Loucy (cell line): ENCODE measurements at regions not wholly inside any gene's neighbourhood (a gene's known extent, or its start where the extent isn't known, plus 50 kb on each side); places are given as distances from the start of the nearest gene placed in this dataset.

Experiments used
- H2AFZ ChIP-seq: fragments of 200-600 bp; sonication (generic); 2 replicates; pipeline ENCODE4 v1.6.0; 2016; ENCODE audit warnings: antibody characterized with exemption, mild to moderate bottlenecking, low read length, moderate library complexity
- H3F3A ChIP-seq: fragments of 200-600 bp; 2 replicates; pipeline ENCODE4 v1.6.0; 2016; ENCODE audit warnings: antibody characterized with exemption, low read depth, mild to moderate bottlenecking
- H3K27me3 ChIP-seq: fragments of 200-600 bp; sonication (generic); 2 replicates; pipeline ENCODE4 v1.6.1; 2014; ENCODE audit warnings: low read length, mild to moderate bottlenecking; ENCODE audit not compliant: insufficient read depth, poor library complexity, severe bottlenecking
- H3K36me3 ChIP-seq: fragments of 200-600 bp; sonication (generic); 2 replicates; pipeline ENCODE4 v1.6.1; 2016; ENCODE audit warnings: low read length; ENCODE audit not compliant: insufficient read depth
- H3K4me1 ChIP-seq: fragments of 200-600 bp; sonication (generic); 2 replicates; pipeline ENCODE4 v1.5.1; 2014; ENCODE audit warnings: low read length, mild to moderate bottlenecking; ENCODE audit not compliant: insufficient read depth, poor library complexity, severe bottlenecking
- H3K4me2 ChIP-seq: fragments of 200-600 bp; sonication (generic); 2 replicates; pipeline ENCODE4 v1.6.0; 2014; ENCODE audit warnings: antibody characterized with exemption, low read length, low read depth, mild to moderate bottlenecking; ENCODE audit not compliant: poor library complexity, severe bottlenecking
- H3K4me3 ChIP-seq: fragments of 200-600 bp; sonication (generic); 2 replicates; pipeline ENCODE4 v1.5.1; 2014; ENCODE audit warnings: low read length, mild to moderate bottlenecking, mixed read lengths; ENCODE audit not compliant: poor library complexity, severe bottlenecking
- H3K79me2 ChIP-seq: fragments of 200-600 bp; sonication (generic); 2 replicates; pipeline ENCODE4 v1.6.1; 2014; ENCODE audit warnings: low read length; ENCODE audit not compliant: insufficient read depth
- H3K9ac ChIP-seq: fragments of 200-600 bp; sonication (generic); 2 replicates; pipeline ENCODE4 v1.6.0; 2014; ENCODE audit warnings: mild to moderate bottlenecking, low read depth, low read length, moderate library complexity; ENCODE audit not compliant: poor library complexity, severe bottlenecking
- H3K9me2 ChIP-seq: fragments of 200-600 bp; sonication (generic); replicated peaks from 2 replicates; pipeline ENCODE4 v1.6.1; 2016; ENCODE audit warnings: low read depth, low read length, mixed read lengths
- H3K9me3 ChIP-seq: fragments of 200-600 bp; sonication (generic); 2 replicates; pipeline ENCODE4 v1.6.1; 2014; ENCODE audit warnings: mild to moderate bottlenecking, antibody characterized with exemption, low read length, low read depth; ENCODE audit not compliant: insufficient read depth
- H4K20me1 ChIP-seq: fragments of 200-600 bp; sonication (generic); 2 replicates; pipeline ENCODE4 v1.6.0; 2014; ENCODE audit warnings: antibody characterized with exemption, low read length, mild to moderate bottlenecking; ENCODE audit not compliant: insufficient read depth, poor library complexity, severe bottlenecking
- EZH2phosphoT487 ChIP-seq: fragments of 200-600 bp; IDR thresholded peaks from 2 replicates; pipeline ENCODE4 v1.6.1; 2018; ENCODE audit warnings: antibody characterized with exemption, mild to moderate bottlenecking, moderate library complexity, borderline replicate concordance
- TF ChIP-seq, protein P1 (sequence below): fragments of 200-600 bp; sonication (generic); conservative IDR thresholded peaks from 2 replicates; pipeline ENCODE4 v1.5.1; 2014; ENCODE audit warnings: mild to moderate bottlenecking, antibody characterized with exemption, low read length

DNA sequence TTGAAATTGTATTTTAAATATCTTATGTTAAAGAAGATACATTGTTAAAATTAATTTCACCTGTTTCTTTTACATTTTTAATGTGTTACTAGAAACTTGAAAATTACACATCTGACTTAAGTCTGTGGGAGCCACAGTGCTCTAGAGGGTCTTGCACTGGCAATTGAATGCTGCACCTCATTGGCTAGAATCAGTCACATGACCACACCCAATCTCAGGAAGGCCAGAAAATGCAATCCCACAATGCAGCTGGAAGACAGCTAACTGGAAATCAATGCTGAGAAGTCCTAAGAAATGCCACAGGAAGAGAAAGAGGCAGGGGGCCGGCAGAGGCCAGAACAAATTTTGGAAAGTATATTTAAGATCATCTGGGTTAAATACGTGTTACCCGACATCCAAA is 189.2 kb upstream of the POU3F3 start:
- Histone ChIP-seq H3K9me2 (no peaks in the 10 kb centered on the region), H3K27me3 (no peaks in the 10 kb centered on the region), H3K9ac (no peak overlapping the region), H3K36me3 (no peaks in the 10 kb centered on the region), H3K4me1 (peaks cover 6% of the 10 kb centered on the region), H3K9me3 (no peaks in the 10 kb centered on the region), H3K4me3 (no peak overlapping the region), H3F3A (0 out of 2 replicates have a peak, but pooled peaks cover 2% of the 10 kb centered on the region), H4K20me1 (no peaks in the 10 kb centered on the region), H3K79me2 (no peaks in the 10 kb centered on the region), H2AFZ (no peak overlapping the region), H3K4me2 (no peak overlapping the region)
- TF ChIP-seq, protein P1, sequence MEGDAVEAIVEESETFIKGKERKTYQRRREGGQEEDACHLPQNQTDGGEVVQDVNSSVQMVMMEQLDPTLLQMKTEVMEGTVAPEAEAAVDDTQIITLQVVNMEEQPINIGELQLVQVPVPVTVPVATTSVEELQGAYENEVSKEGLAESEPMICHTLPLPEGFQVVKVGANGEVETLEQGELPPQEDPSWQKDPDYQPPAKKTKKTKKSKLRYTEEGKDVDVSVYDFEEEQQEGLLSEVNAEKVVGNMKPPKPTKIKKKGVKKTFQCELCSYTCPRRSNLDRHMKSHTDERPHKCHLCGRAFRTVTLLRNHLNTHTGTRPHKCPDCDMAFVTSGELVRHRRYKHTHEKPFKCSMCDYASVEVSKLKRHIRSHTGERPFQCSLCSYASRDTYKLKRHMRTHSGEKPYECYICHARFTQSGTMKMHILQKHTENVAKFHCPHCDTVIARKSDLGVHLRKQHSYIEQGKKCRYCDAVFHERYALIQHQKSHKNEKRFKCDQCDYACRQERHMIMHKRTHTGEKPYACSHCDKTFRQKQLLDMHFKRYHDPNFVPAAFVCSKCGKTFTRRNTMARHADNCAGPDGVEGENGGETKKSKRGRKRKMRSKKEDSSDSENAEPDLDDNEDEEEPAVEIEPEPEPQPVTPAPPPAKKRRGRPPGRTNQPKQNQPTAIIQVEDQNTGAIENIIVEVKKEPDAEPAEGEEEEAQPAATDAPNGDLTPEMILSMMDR: no peak
- no peak for TF ChIP-seq EZH2phosphoT487

DNA sequence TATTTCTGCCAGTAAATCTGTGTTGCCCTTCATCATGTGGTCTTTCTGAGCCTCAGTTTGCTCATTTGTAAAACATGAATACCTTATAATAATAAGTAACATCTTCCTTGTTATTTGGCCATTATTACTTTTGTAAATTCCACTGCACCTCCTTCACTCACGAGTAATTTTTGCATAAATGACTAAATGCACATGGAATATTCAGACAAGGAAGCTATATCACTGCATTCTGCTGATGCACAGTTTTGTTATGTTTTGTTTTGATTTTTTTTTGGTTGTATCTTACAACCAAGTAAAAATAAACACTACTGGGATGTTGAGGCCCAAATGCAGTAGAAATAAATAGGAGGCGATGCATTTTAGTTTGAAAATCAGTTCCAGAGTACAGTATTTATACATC is 185.3 kb upstream of the POU3F3 start:
- H2AFZ ChIP-seq: no peak overlapping the region
- no peak overlapping the region for H3K4me2 ChIP-seq
- H3K36me3 ChIP-seq: no peaks in the 10 kb centered on the region
- no peak overlapping the region for H3K4me3 ChIP-seq
- no peaks in the 10 kb centered on the region for H3K9me3 ChIP-seq
- no peaks in the 10 kb centered on the region for H3K79me2 ChIP-seq
- no peaks in the 10 kb centered on the region for H3K4me1 ChIP-seq
- H3K9ac ChIP-seq: no peak overlapping the region
- no peaks in the 10 kb centered on the region for H3K9me2 ChIP-seq
- 0 out of 2 replicates have a peak, but pooled peaks cover 2% of the 10 kb centered on the region for H3F3A ChIP-seq
- no peaks in the 10 kb centered on the region for H3K27me3 ChIP-seq
- H4K20me1 ChIP-seq: no peaks in the 10 kb centered on the region
- no peak for TF ChIP-seq EZH2phosphoT487
- TF ChIP-seq, protein P1: no peak

DNA sequence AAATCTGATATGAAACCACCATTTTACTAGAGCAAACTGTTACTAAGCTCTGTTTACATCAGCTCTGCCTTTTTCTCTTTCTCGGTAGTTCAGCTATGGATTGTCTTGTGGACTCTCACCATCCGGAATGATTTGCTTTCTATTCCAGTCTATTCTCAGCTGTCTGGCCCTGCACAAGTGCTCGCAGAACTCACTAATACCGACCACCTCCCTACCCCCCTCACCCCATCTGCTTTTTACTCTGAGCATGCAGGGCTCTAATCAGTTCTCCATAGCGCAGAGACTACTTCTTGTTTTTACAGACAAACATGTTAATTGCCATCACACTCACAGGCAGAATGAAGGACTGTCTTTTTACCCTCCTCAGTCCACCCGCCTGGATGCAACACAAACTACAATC is 180.7 kb upstream of the POU3F3 start:
- no peaks in the 10 kb centered on the region for H3K27me3 ChIP-seq

More for the DNA sequence above, 180.7 kb upstream of the POU3F3 start:
- H3K4me2 ChIP-seq: no peak overlapping the region
- no peak overlapping the region for H2AFZ ChIP-seq
- no peaks in the 10 kb centered on the region for H3F3A ChIP-seq
- TF ChIP-seq EZH2phosphoT487: no peak
- TF ChIP-seq, protein P1: no peak
- H3K4me1 ChIP-seq: no peaks in the 10 kb centered on the region
- no peak overlapping the region for H3K4me3 ChIP-seq
- no peaks in the 10 kb centered on the region for H3K79me2 ChIP-seq
- no peaks in the 10 kb centered on the region for H3K36me3 ChIP-seq
- H4K20me1 ChIP-seq: no peaks in the 10 kb centered on the region
- no peaks in the 10 kb centered on the region for H3K9me3 ChIP-seq
- H3K9ac ChIP-seq: no peak overlapping the region
- no peaks in the 10 kb centered on the region for H3K9me2 ChIP-seq
